K562 (cell line): ENCODE measurements at regions not wholly inside any gene's neighbourhood (a gene's known extent, or its start where the extent isn't known, plus 50 kb on each side); places are given as distances from the start of the nearest gene placed in this dataset.

Experiments used
- ATAC-seq: fragments of 200-7000 bp; cut with Tn5 transposase; 3 replicates; pipeline ENCODE4 v1.9.1; 2020; ENCODE audit warnings: moderate library complexity
- BruUV-seq: library from RNA; stranded (reverse); fragments of 400-500 nt; replicated peaks from 2 replicates; lab custom pipeline; 2021; lab: Mats Ljungman, UMichigan
- CTCF ChIA-PET: fragments of 300-600 bp; formaldehyde crosslinking; extraction: SDS; loops from one replicate; lab custom pipeline; 2021; ENCODE audit warnings: low intra/inter-chr PET ratio; lab: Yijun Ruan, JAX
- POLR2A ChIA-PET: fragments of 300-600, 350-650 bp; sonication (Branson Sonifier 250); formaldehyde crosslinking; extraction: SDS; loops from one replicate; lab custom pipeline; 2021; ENCODE audit warnings: antibody characterized with exemption, inconsistent platforms; lab: Yijun Ruan, JAX
- DNase-seq, 4 experiments: peaks; one replicate each; pipeline versions ENCODE4 v3.0.0 to v3.0.0-alpha.2; 2011 to 2018; ENCODE audit warnings: low spot score in 3 of 4, mixed read lengths in 3 of 4; ENCODE audit errors: extremely low read depth in 1 of 4
- FAIRE-seq: peaks from 2 replicates; lab custom pipeline; 2011; peaks lifted over from hg19 to GRCh38; lab: Jason Lieb, UNC
- H2AFZ ChIP-seq: 2 replicates; pipeline ENCODE4 v1.6.0; 2011; ENCODE audit warnings: low read depth, low read length, control low read depth, inconsistent platforms
- H3K27ac ChIP-seq: fragments of 200-600 bp; 3 replicates; pipeline ENCODE4 v1.8.0; 2011; ENCODE audit warnings: low read depth, mild to moderate bottlenecking, control low read depth, inconsistent platforms, low read length, moderate library complexity, mixed read lengths; ENCODE audit errors: extremely low read depth
- H3K27me3 ChIP-seq, 2 experiments: fragments of 300-600 bp in 1 of 2; 2 replicates in 1 of 2; 3 replicates in 1 of 2; pipeline versions ENCODE4 v1.6.0 to v1.8.0; 2011; ENCODE audit warnings: inconsistent platforms in 2 of 2, low read length in 2 of 2, mild to moderate bottlenecking in 1 of 2, mixed read lengths in 1 of 2, moderate library complexity in 1 of 2; ENCODE audit not compliant: control insufficient read depth in 2 of 2, insufficient read depth in 2 of 2
- H3K36me3 ChIP-seq: fragments of 300-600 bp; 3 replicates; pipeline ENCODE4 v1.8.0; 2011; ENCODE audit warnings: mild to moderate bottlenecking, low read length, inconsistent platforms; ENCODE audit not compliant: control insufficient read depth, insufficient read depth
- H3K4me1 ChIP-seq, 2 experiments: fragments of 200-600 bp in 1 of 2; replicated peaks in 1 of 2; 2 replicates in 1 of 2; 3 replicates in 1 of 2; pipeline versions ENCODE4 v1.5.1 to v1.8.0; 2011; ENCODE audit warnings: inconsistent platforms in 2 of 2, low read length in 2 of 2, mild to moderate bottlenecking in 1 of 2, mixed read lengths in 1 of 2, moderate library complexity in 1 of 2; ENCODE audit not compliant: control insufficient read depth in 2 of 2, insufficient read depth in 2 of 2
- H3K4me2 ChIP-seq: 2 replicates; pipeline ENCODE4 v1.6.1; 2011; ENCODE audit warnings: low read length, control low read depth, inconsistent platforms, mixed read lengths; ENCODE audit not compliant: insufficient read depth
- H3K4me3 ChIP-seq: fragments of 200-600 bp; sonication (generic), shearing (Covaris generic); 2 replicates; pipeline ENCODE4 v1.5.1; 2016; ENCODE audit warnings: control low read depth, inconsistent platforms
- H3K79me2 ChIP-seq: fragments of 200-600 bp; 3 replicates; pipeline ENCODE4 v1.8.0; 2011; ENCODE audit warnings: low read length, inconsistent platforms; ENCODE audit not compliant: control insufficient read depth, insufficient read depth
- H3K9ac ChIP-seq, 2 experiments: 2 replicates each; pipeline versions ENCODE4 v1.6.0 to v1.6.1; 2011; ENCODE audit warnings: low read depth in 2 of 2, low read length in 2 of 2, control low read depth in 1 of 2, inconsistent platforms in 1 of 2, mild to moderate bottlenecking in 1 of 2, mixed read lengths in 1 of 2; ENCODE audit not compliant: insufficient read depth in 1 of 2
- H3K9me1 ChIP-seq: one replicate; pipeline ENCODE4 v1.6.0; 2011; ENCODE audit warnings: inconsistent platforms, mild to moderate bottlenecking, low read length, moderate library complexity; ENCODE audit not compliant: control insufficient read depth, insufficient read depth
- H3K9me3 ChIP-seq: replicated peaks from 2 replicates; pipeline ENCODE4 v1.5.1; 2011; ENCODE audit warnings: low read depth, low read length, inconsistent platforms; ENCODE audit not compliant: control insufficient read depth, insufficient read depth
- H4K20me1 ChIP-seq: replicated peaks from 2 replicates; pipeline ENCODE4 v1.6.1; 2011; ENCODE audit warnings: low read length, inconsistent platforms, mixed read lengths; ENCODE audit not compliant: control insufficient read depth, insufficient read depth
- DIDO1 ChIP-seq: fragments of 450-650 bp; IDR thresholded peaks from 2 replicates; pipeline ENCODE4 v1.6.1; 2016; ENCODE audit warnings: low read depth, missing biosample characterization, missing genetic modification characterization
- ELF1 ChIP-seq: fragments of 200-800 bp; sonication (Bioruptor generic); IDR thresholded peaks from 2 replicates; pipeline ENCODE4 v1.6.1; 2016; ENCODE audit warnings: missing genetic modification characterization, missing compliant biosample characterization
- ETV1 ChIP-seq: fragments of 450-650 bp; conservative IDR thresholded peaks from 2 replicates; pipeline ENCODE4 v1.6.1; 2016; ENCODE audit warnings: missing genetic modification characterization, control low read depth, low read depth, missing compliant biosample characterization
- IFI16 ChIP-seq: fragments of 250-450 bp; sonication (Bioruptor Pico); IDR thresholded peaks from 2 replicates; pipeline ENCODE4 v2.1.2; 2022; ENCODE audit warnings: mild to moderate bottlenecking, inconsistent platforms
- NR1H2 ChIP-seq: sonication (generic); formaldehyde crosslinking; IDR thresholded peaks from 2 replicates; pipeline ENCODE4 v1.4.0; 2020; ENCODE audit warnings: mild to moderate bottlenecking, missing genetic modification reagents
- NR2C2 ChIP-seq, 2 experiments: fragments of 200-800 bp in 1 of 2; sonication (Bioruptor generic) in 1 of 2; sonication (generic) in 1 of 2; formaldehyde crosslinking in 1 of 2; IDR thresholded peaks; 2 replicates each; pipeline versions ENCODE4 v1.6.1 to v1.8.0; 2016 to 2022; ENCODE audit warnings: mild to moderate bottlenecking in 1 of 2, missing compliant biosample characterization in 1 of 2, missing genetic modification characterization in 1 of 2, missing genetic modification reagents in 1 of 2
- ZEB2 ChIP-seq: fragments of 450-650 bp; IDR thresholded peaks from 2 replicates; pipeline ENCODE4 v1.6.1; 2016
- ZNF146 ChIP-seq: IDR thresholded peaks from one replicate; pipeline ENCODE4 v1.6.1; 2018; ENCODE audit warnings: missing compliant biosample characterization; ENCODE audit not compliant: unreplicated experiment
- ZNF561 ChIP-seq: fragments of 450-650 bp; formaldehyde crosslinking; conservative IDR thresholded peaks from 2 replicates; pipeline ENCODE4 v1.4.0; 2020; ENCODE audit warnings: mild to moderate bottlenecking, moderate library complexity
- WGBS: fragments of 100-300 bp; shearing (Covaris generic); methylation state at CpG from one replicate; pipeline ENCODE4 v1.1.6; 2016; ENCODE audit warnings: low coverage, mixed read lengths; ENCODE audit not compliant: insufficient coverage; ENCODE audit errors: missing lambda C conversion rate; 5-methylcytosine and 5-hydroxymethylcytosine counted together
- in situ Hi-C: fragments of 300-500 bp; cut with MboI; formaldehyde crosslinking; loops from 4 replicates; pipeline ENCODE4 v1.15.0; 2018; ENCODE audit warnings: inconsistent platforms, mixed read lengths
- intact Hi-C: fragments of 100-400 bp; cut with micrococcal nuclease; formaldehyde crosslinking; loops from 2 replicates; pipeline ENCODE4 v1.14.2; 2022
- TF ChIP-seq, protein P1 (sequence below): fragments of 450-650 bp; formaldehyde crosslinking; IDR thresholded peaks from 2 replicates; pipeline ENCODE4 v1.4.0; 2020; ENCODE audit warnings: mild to moderate bottlenecking, moderate library complexity
- TF ChIP-seq, protein P2 (sequence below): sonication (generic); formaldehyde crosslinking; IDR thresholded peaks from 2 replicates; pipeline ENCODE4 v1.8.1; 2023; ENCODE audit warnings: mild to moderate bottlenecking, missing genetic modification reagents
- TF ChIP-seq, protein P3 (sequence below): sonication (generic); formaldehyde crosslinking; IDR thresholded peaks from 2 replicates; pipeline ENCODE4 v1.8.1; 2023; ENCODE audit warnings: mild to moderate bottlenecking, missing genetic modification reagents, moderate library complexity

DNA sequence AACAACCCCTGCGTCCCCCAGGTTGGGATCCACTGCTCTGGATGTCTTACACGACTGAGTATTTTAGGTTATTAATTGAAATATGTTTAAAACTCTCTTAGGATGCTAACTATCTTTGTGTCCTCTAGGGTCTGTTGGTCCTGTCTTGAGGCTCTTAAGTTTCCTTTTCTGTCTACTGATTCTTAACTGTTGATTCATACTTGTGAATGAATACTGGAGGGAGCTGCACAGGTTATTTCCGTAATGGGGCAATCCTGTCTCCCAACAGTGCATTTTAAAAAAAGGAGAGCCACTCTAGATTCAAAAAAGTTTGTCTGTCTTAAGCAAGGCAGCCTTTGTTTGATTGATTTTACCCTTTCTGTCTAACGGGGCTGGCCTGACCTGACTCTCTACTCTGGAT is 237.6 kb upstream of the POM121L12 start (continued):
- TF ChIP-seq ELF1 (tag) (no peak), ZEB2 (no peak), DIDO1 (tag) (no peak)
- TF ChIP-seq, protein P1, sequence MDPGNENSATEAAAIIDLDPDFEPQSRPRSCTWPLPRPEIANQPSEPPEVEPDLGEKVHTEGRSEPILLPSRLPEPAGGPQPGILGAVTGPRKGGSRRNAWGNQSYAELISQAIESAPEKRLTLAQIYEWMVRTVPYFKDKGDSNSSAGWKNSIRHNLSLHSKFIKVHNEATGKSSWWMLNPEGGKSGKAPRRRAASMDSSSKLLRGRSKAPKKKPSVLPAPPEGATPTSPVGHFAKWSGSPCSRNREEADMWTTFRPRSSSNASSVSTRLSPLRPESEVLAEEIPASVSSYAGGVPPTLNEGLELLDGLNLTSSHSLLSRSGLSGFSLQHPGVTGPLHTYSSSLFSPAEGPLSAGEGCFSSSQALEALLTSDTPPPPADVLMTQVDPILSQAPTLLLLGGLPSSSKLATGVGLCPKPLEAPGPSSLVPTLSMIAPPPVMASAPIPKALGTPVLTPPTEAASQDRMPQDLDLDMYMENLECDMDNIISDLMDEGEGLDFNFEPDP (CRISPR knock-in tag) = no peak

DNA sequence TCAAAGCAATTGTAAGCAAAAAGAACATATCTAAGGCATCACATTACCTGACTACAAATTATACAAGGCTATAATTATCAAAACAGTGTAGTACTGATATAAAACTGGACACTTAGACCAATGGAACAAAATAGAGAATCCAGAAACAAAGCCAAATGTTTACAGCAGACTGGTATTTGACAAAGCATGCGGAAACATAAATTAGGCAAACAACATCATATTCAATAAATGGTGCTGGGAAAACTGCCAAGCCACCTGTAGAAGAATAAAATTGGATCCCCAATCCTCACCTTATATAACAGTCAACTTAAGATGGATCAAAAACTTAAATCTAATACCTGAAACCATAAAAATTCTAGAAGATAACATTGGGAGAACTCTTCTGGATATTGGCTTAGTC is 240.8 kb upstream of the POM121L12 start:
- DNase-seq = no peak
- no TSS peak for BruUV-seq
- Histone ChIP-seq H4K20me1 (no peaks in the 10 kb centered on the region), H3K79me2 (no peaks in the 10 kb centered on the region), H3K9ac (no peak overlapping the region), H3K4me3 (no peak overlapping the region), H3K9me1 (no peaks in the 10 kb centered on the region), H3K9me3 (no peaks in the 10 kb centered on the region), H3K27me3 (no peaks in the 10 kb centered on the region), H2AFZ (no peak overlapping the region), H3K4me2 (no peak overlapping the region), H3K4me1 (no peaks in the 10 kb centered on the region), H3K27ac (no peak overlapping the region), H3K36me3 (no peaks in the 10 kb centered on the region)
- ChIA-PET CTCF (no interaction called here), POLR2A (no interaction called here)
- no peak for FAIRE-seq
- intact Hi-C loops (no loop called here), in situ Hi-C loops (no loop called here)
- 6% methylated on average over 1 of the region's 1 CpG for WGBS
- ATAC-seq = no peak
- TF ChIP-seq ZNF561 (CRISPR knock-in tag) = no peak
- no peak for TF ChIP-seq NR1H2 (CRISPR knock-in tag)
- no peak for TF ChIP-seq ETV1
- TF ChIP-seq, protein P2, sequence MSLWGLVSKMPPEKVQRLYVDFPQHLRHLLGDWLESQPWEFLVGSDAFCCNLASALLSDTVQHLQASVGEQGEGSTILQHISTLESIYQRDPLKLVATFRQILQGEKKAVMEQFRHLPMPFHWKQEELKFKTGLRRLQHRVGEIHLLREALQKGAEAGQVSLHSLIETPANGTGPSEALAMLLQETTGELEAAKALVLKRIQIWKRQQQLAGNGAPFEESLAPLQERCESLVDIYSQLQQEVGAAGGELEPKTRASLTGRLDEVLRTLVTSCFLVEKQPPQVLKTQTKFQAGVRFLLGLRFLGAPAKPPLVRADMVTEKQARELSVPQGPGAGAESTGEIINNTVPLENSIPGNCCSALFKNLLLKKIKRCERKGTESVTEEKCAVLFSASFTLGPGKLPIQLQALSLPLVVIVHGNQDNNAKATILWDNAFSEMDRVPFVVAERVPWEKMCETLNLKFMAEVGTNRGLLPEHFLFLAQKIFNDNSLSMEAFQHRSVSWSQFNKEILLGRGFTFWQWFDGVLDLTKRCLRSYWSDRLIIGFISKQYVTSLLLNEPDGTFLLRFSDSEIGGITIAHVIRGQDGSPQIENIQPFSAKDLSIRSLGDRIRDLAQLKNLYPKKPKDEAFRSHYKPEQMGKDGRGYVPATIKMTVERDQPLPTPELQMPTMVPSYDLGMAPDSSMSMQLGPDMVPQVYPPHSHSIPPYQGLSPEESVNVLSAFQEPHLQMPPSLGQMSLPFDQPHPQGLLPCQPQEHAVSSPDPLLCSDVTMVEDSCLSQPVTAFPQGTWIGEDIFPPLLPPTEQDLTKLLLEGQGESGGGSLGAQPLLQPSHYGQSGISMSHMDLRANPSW = no peak
- TF ChIP-seq, protein P3, sequence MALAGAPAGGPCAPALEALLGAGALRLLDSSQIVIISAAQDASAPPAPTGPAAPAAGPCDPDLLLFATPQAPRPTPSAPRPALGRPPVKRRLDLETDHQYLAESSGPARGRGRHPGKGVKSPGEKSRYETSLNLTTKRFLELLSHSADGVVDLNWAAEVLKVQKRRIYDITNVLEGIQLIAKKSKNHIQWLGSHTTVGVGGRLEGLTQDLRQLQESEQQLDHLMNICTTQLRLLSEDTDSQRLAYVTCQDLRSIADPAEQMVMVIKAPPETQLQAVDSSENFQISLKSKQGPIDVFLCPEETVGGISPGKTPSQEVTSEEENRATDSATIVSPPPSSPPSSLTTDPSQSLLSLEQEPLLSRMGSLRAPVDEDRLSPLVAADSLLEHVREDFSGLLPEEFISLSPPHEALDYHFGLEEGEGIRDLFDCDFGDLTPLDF (CRISPR knock-in tag) = no peak
- no peak for TF ChIP-seq NR2C2 (CRISPR knock-in tag; IDR thresholded peaks at IDR 0.05)
- TF ChIP-seq NR2C2 (tag; IDR thresholded peaks at IDR 0.05) = no peak
- no peak for TF ChIP-seq ZNF146 (CRISPR knock-in tag)
- TF ChIP-seq IFI16 (CRISPR knock-in tag) = no peak
